Testis (tissue), 2 donors: ENCODE measurements at regions not wholly inside any gene's neighbourhood (a gene's known extent, or its start where the extent isn't known, plus 50 kb on each side); places are given as distances from the start of the nearest gene placed in this dataset.

Experiments used
- CTCF ChIP-seq, 3 experiments: fragments of 450-650 bp in 2 of 3; fragments of 200-600 bp in 1 of 3; sonication (generic) in 1 of 3; IDR thresholded peaks; one replicate each; pipeline ENCODE4 v1.5.1; 2016 to 2019; ENCODE audit warnings: antibody characterized with exemption in 3 of 3, mild to moderate bottlenecking in 2 of 3, moderate library complexity in 1 of 3
- POLR2A ChIP-seq: fragments of 450-650 bp; IDR thresholded peaks from one replicate; pipeline ENCODE4 v1.6.1; 2017; ENCODE audit warnings: antibody characterized with exemption, mild to moderate bottlenecking, moderate library complexity

GRCh38 chr3:66585520-66586095, 84.8 kb upstream of the LRIG1 start:
- TF ChIP-seq CTCF (IDR thresholded peaks at IDR 0.05) (no peak), POLR2A (no peak)
